HepG2 (cell line): ENCODE measurements at regions not wholly inside any gene's neighbourhood (a gene's known extent, or its start where the extent isn't known, plus 50 kb on each side); places are given as distances from the start of the nearest gene placed in this dataset.

Source experiments
- GABPB1 ChIP-seq: IDR thresholded peaks from 2 replicates; pipeline ENCODE4 v1.6.1; 2016; ENCODE audit warnings: mild to moderate bottlenecking, missing genetic modification reagents, moderate library complexity, missing compliant biosample characterization
- HNRNPLL ChIP-seq: fragments of 200-400 bp; formaldehyde crosslinking; IDR thresholded peaks from 2 replicates; pipeline ENCODE4 v1.6.1; 2017; ENCODE audit warnings: mild to moderate bottlenecking, low read depth, low read length; ENCODE audit not compliant: poor library complexity, severe bottlenecking
- TEF ChIP-seq: sonication (generic); formaldehyde crosslinking; IDR thresholded peaks from 2 replicates; pipeline ENCODE4 v1.5.0; 2020; ENCODE audit warnings: missing genetic modification reagents
- ZNF691 ChIP-seq: sonication (generic); formaldehyde crosslinking; IDR thresholded peaks from 2 replicates; pipeline ENCODE4 v1.4.0; 2020; ENCODE audit warnings: missing genetic modification reagents, low read depth, mild to moderate bottlenecking, borderline replicate concordance
- ZNF7 ChIP-seq: IDR thresholded peaks from 2 replicates; pipeline ENCODE4 v1.6.1; 2016; ENCODE audit warnings: missing biosample characterization, missing genetic modification reagents

GRCh38 chr17:56038131-56038530, 115.1 kb upstream of the ANKFN1 start:
- TF ChIP-seq ZNF7: no peak
- TF ChIP-seq GABPB1: no peak
- no peak for TF ChIP-seq HNRNPLL
- no peak for TF ChIP-seq ZNF691 (CRISPR knock-in tag)
- no peak for TF ChIP-seq TEF (CRISPR knock-in tag)
